Endothelial cell of umbilical vein (primary cell): ENCODE measurements at regions not wholly inside any gene's neighbourhood (a gene's known extent, or its start where the extent isn't known, plus 50 kb on each side); places are given as distances from the start of the nearest gene placed in this dataset.

Source experiments
- CTCF ChIP-seq, 2 donors: IDR thresholded peaks; 1 replicate in 1 of 2; 2 replicates in 1 of 2; pipeline ENCODE4 v1.5.1; 2011; ENCODE audit warnings: low read length in 2 of 2, mild to moderate bottlenecking in 2 of 2, moderate library complexity in 2 of 2, control low read depth in 1 of 2, inconsistent platforms in 1 of 2, low read depth in 1 of 2; ENCODE audit not compliant: insufficient read depth in 1 of 2; ENCODE audit errors: extremely low read depth in 1 of 2
- EZH2 ChIP-seq: IDR thresholded peaks from 2 replicates; pipeline ENCODE4 v1.6.1; 2012; ENCODE audit warnings: borderline replicate concordance, low read depth, mild to moderate bottlenecking, moderate library complexity, low read length, inconsistent platforms; ENCODE audit not compliant: severe bottlenecking
- FOS ChIP-seq: IDR thresholded peaks from 2 replicates; pipeline ENCODE4 v1.6.1; 2011; ENCODE audit warnings: mild to moderate bottlenecking, low read length, moderate library complexity, borderline replicate concordance; ENCODE audit not compliant: insufficient read depth
- MAX ChIP-seq: IDR thresholded peaks from 2 replicates; pipeline ENCODE4 v1.6.1; 2011; ENCODE audit not compliant: insufficient read depth, insufficient read length
- MYC ChIP-seq: IDR thresholded peaks from one replicate; pipeline ENCODE4 v1.6.1; 2011; ENCODE audit warnings: mild to moderate bottlenecking, low read depth, low read length

DNA sequence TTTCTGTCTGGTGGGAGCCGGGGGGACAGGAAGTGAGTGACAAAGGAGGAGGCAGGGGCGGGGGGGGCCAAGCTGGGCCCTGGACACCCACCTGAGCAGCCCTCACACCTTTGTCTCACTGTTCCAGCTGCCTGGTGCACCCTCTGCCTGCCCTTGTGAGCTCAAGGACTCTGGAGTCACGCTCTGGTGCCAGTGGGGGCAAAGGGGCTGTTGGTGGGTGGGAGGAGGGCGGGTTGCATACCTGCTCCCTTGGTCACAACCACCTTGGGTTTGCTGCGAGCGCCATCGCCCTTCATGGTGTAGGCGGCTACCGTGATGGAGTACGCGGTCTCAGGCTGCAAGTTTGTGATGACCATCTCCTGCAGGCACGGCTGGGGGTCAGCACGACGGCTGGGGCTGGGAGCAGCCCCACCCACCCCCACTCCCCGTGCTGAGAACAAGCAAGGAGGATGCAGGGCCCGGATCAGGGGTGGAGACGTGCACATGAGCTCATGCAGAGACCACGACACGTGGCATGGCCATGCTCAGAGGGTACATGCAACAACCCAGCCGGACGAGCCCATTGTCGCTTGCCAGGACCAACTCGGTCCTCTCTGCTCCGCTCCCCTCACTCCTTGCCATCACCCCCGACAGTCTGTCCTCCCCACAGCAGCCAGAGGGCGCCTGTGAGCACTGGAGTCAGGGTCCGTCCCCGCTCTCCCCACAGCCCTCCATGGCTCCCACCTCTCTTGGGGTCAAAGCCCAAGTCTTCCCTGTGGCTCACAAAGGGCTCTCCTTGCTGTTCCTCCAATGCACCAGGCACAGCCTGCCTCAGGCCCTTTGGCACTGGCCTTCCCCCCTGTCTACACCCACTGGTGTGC lies 114.9 kb downstream of the PTPRS start:
- TF ChIP-seq MYC (no peak), EZH2 (no peak), MAX (no peak), FOS (no peak), CTCF (IDR thresholded peaks at IDR 0.05; ENCODE audit: extremely low read depth in 1 of 2, insufficient read depth in 1 of 2, low read depth in 1 of 2, low read length in 2 of 2) (peak; percentile 25 to 52)
